ENCODE measurements at regions not wholly inside any gene's neighbourhood (a gene's known extent, or its start where the extent isn't known, plus 50 kb on each side); places are given as distances from the start of the nearest gene placed in this dataset.

GRCh38 chr1:5765483-5765882, 226.7 kb downstream of the NPHP4 start:
- TF ChIP-seq USF1 (CRISPR knock-in tag; IDR thresholded peaks at IDR 0.05) = no peak
- TF ChIP-seq CREM (CRISPR knock-in tag; IDR thresholded peaks at IDR 0.05) = no peak
- TF ChIP-seq TEAD4 (CRISPR knock-in tag; IDR thresholded peaks at IDR 0.05) = no peak
- no peak for TF ChIP-seq ELF4 (CRISPR knock-in tag; IDR thresholded peaks at IDR 0.05; ENCODE audit: low read depth)
- TF ChIP-seq ZNF263 (CRISPR knock-in tag; IDR thresholded peaks at IDR 0.05; ENCODE audit: low read depth) = no peak
- TF ChIP-seq CTCF (IDR thresholded peaks at IDR 0.05) = no peak
- TF ChIP-seq FOXP4 (CRISPR knock-in tag; IDR thresholded peaks at IDR 0.05) = no peak

All from WTC11 (cell line).